IMR-90 (cell line): ENCODE measurements at regions not wholly inside any gene's neighbourhood (a gene's known extent, or its start where the extent isn't known, plus 50 kb on each side); places are given as distances from the start of the nearest gene placed in this dataset.

ENCODE experiments used
- ATAC-seq: fragments of 200-7000 bp; cut with Tn5 transposase; 2 replicates; pipeline ENCODE4 v1.9.1; 2020; ENCODE audit warnings: low read depth, mild to moderate bottlenecking, moderate library complexity
- BruUV-seq: library from RNA; stranded (reverse); fragments of 400-500 nt; replicated peaks from 2 replicates; lab custom pipeline; 2021; lab: Mats Ljungman, UMichigan
- CTCF ChIA-PET: fragments of 300-600 bp; formaldehyde crosslinking; extraction: SDS; loops from one replicate; lab custom pipeline; 2021; ENCODE audit warnings: antibody characterized with exemption; lab: Yijun Ruan, JAX
- POLR2A ChIA-PET: fragments of 300-600 bp; sonication (Branson Sonifier 250); formaldehyde crosslinking; loops from one replicate; lab custom pipeline; 2022; ENCODE audit warnings: antibody characterized with exemption; ENCODE audit not compliant: unreplicated experiment; lab: Charles Lee
- DNase-seq: peaks from one replicate; pipeline ENCODE4 v3.0.0; 2013
- H2AFZ ChIP-seq: replicated peaks from 2 replicates; pipeline ENCODE3; 2013; ENCODE audit warnings: low read length, mild to moderate bottlenecking; ENCODE audit not compliant: poor library complexity
- H2AK5ac ChIP-seq: 2 replicates; pipeline ENCODE4 v1.6.1; 2013; ENCODE audit warnings: low read depth, low read length, inconsistent platforms
- H2AK9ac ChIP-seq: replicated peaks from 2 replicates; pipeline ENCODE3; 2013; ENCODE audit warnings: mild to moderate bottlenecking, low read depth, low read length, moderate library complexity; ENCODE audit not compliant: poor library complexity
- H2BK120ac ChIP-seq: 2 replicates; pipeline ENCODE4 v1.6.1; 2013; ENCODE audit warnings: low read depth, low read length, inconsistent platforms
- H2BK15ac ChIP-seq: 3 replicates; pipeline ENCODE4 v1.6.1; 2013; ENCODE audit warnings: low read depth, low read length, inconsistent platforms
- H2BK20ac ChIP-seq: 2 replicates; pipeline ENCODE4 v1.6.1; 2013; ENCODE audit warnings: low read depth, mild to moderate bottlenecking, inconsistent platforms, low read length, moderate library complexity
- H2BK5ac ChIP-seq: 2 replicates; pipeline ENCODE4 v1.6.1; 2013; ENCODE audit warnings: mild to moderate bottlenecking, low read depth, low read length, inconsistent platforms; ENCODE audit not compliant: poor library complexity, severe bottlenecking
- H3K14ac ChIP-seq: replicated peaks from 2 replicates; pipeline ENCODE4 v1.6.1; 2013; ENCODE audit warnings: low read depth, low read length, inconsistent platforms
- H3K18ac ChIP-seq: 2 replicates; pipeline ENCODE4 v1.6.1; 2013; ENCODE audit warnings: low read depth, low read length, control low read depth
- H3K23ac ChIP-seq: 2 replicates; pipeline ENCODE4 v1.6.1; 2013; ENCODE audit warnings: low read depth, low read length, inconsistent platforms
- H3K27ac ChIP-seq: 2 replicates; pipeline ENCODE4 v1.5.1; 2013; ENCODE audit warnings: mild to moderate bottlenecking, control low read depth, low read length; ENCODE audit not compliant: insufficient read depth
- H3K27me3 ChIP-seq: 2 replicates; pipeline ENCODE4 v1.6.1; 2013; ENCODE audit warnings: low read length; ENCODE audit not compliant: control insufficient read depth, insufficient read depth
- H3K36me3 ChIP-seq: 2 replicates; pipeline ENCODE4 v1.6.1; 2013; ENCODE audit warnings: low read length, mixed read lengths; ENCODE audit not compliant: control insufficient read depth, insufficient read depth
- H3K4ac ChIP-seq: 2 replicates; pipeline ENCODE4 v1.6.1; 2013; ENCODE audit warnings: low read depth, low read length, inconsistent platforms
- H3K4me1 ChIP-seq: 2 replicates; pipeline ENCODE4 v1.6.1; 2013; ENCODE audit warnings: low read length, mixed read lengths; ENCODE audit not compliant: control insufficient read depth, insufficient read depth
- H3K4me2 ChIP-seq: 2 replicates; pipeline ENCODE4 v1.6.1; 2013; ENCODE audit warnings: low read depth, mild to moderate bottlenecking, control low read depth, low read length, moderate library complexity
- H3K4me3 ChIP-seq: 2 replicates; pipeline ENCODE4 v1.5.1; 2013; ENCODE audit warnings: low read depth, mild to moderate bottlenecking, control low read depth, low read length, moderate library complexity; ENCODE audit not compliant: insufficient read depth
- H3K56ac ChIP-seq: 2 replicates; pipeline ENCODE4 v1.6.1; 2013; ENCODE audit warnings: low read length, inconsistent platforms; ENCODE audit not compliant: insufficient read depth; ENCODE audit errors: extremely low read depth
- H3K79me1 ChIP-seq, 2 experiments: 2 replicates each; pipeline ENCODE4 v1.6.1; 2013; ENCODE audit warnings: low read length in 2 of 2, inconsistent platforms in 1 of 2, low read depth in 1 of 2
- H3K9ac ChIP-seq: 2 replicates; pipeline ENCODE4 v1.6.1; 2013; ENCODE audit warnings: low read depth, low read length, control low read depth
- H3K9me1 ChIP-seq: 2 replicates; pipeline ENCODE4 v1.6.1; 2013; ENCODE audit warnings: low read length, inconsistent platforms; ENCODE audit not compliant: insufficient read depth
- H3K9me3 ChIP-seq: 2 replicates; pipeline ENCODE4 v1.6.1; 2013; ENCODE audit warnings: low read length; ENCODE audit not compliant: control insufficient read depth, insufficient read depth
- H4K20me1 ChIP-seq: 2 replicates; pipeline ENCODE4 v1.6.1; 2013; ENCODE audit warnings: low read length, inconsistent platforms; ENCODE audit not compliant: insufficient read depth
- H4K5ac ChIP-seq: 2 replicates; pipeline ENCODE4 v1.6.1; 2013; ENCODE audit warnings: mild to moderate bottlenecking, low read depth, low read length, control low read depth
- H4K8ac ChIP-seq, 2 experiments: 2 replicates each; pipeline ENCODE4 v1.6.1; 2013; ENCODE audit warnings: low read depth in 2 of 2, low read length in 2 of 2, control low read depth in 1 of 2, inconsistent platforms in 1 of 2
- H4K91ac ChIP-seq: 2 replicates; pipeline ENCODE4 v1.6.1; 2013; ENCODE audit warnings: low read depth, low read length, inconsistent platforms; ENCODE audit not compliant: insufficient read depth
- BHLHE40 ChIP-seq: fragments of 150-350 bp; IDR thresholded peaks from 2 replicates; pipeline ENCODE4 v1.6.1; 2016; ENCODE audit warnings: mild to moderate bottlenecking, low read depth, low read length
- CEBPB ChIP-seq: IDR thresholded peaks from 2 replicates; pipeline ENCODE4 v1.6.1; 2012; ENCODE audit warnings: low read depth, low read length, improper control_type of control experiment
- MAFK ChIP-seq: IDR thresholded peaks from 2 replicates; pipeline ENCODE4 v1.6.1; 2012; ENCODE audit warnings: low read depth, low read length, improper control_type of control experiment
- MXI1 ChIP-seq: IDR thresholded peaks from 2 replicates; pipeline ENCODE4 v1.6.1; 2012; ENCODE audit warnings: low read depth, mild to moderate bottlenecking, low read length, moderate library complexity, borderline replicate concordance
- NFE2L2 ChIP-seq: fragments of 150-350 bp; IDR thresholded peaks from 2 replicates; pipeline ENCODE4 v1.6.1; 2016; ENCODE audit warnings: low read depth, mild to moderate bottlenecking, low read length
- RAD21 ChIP-seq: IDR thresholded peaks from 2 replicates; pipeline ENCODE4 v1.6.1; 2012; ENCODE audit warnings: low read length, improper control_type of control experiment
- RCOR1 ChIP-seq: IDR thresholded peaks from 2 replicates; pipeline ENCODE4 v1.6.1; 2012; ENCODE audit warnings: mild to moderate bottlenecking, low read length, improper control_type of control experiment; ENCODE audit not compliant: insufficient replicate concordance
- RFX5 ChIP-seq: IDR thresholded peaks from 2 replicates; pipeline ENCODE4 v1.8.0; 2012; ENCODE audit warnings: low read depth, mild to moderate bottlenecking, low read length, moderate library complexity
- SMC3 ChIP-seq: fragments of 150-350 bp; IDR thresholded peaks from 2 replicates; pipeline ENCODE4 v1.6.1; 2016; ENCODE audit warnings: low read depth, mild to moderate bottlenecking, antibody characterized with exemption, low read length, moderate library complexity
- USF2 ChIP-seq: fragments of 150-350 bp; IDR thresholded peaks from 2 replicates; pipeline ENCODE4 v1.6.1; 2017; ENCODE audit warnings: mild to moderate bottlenecking, antibody characterized with exemption, low read length, low read depth
- WGBS, 2 experiments: methylation state at CpG; one replicate each; pipeline versions ENCODE4 v1.1.5 to v1.1.7; 2013; ENCODE audit warnings: missing lambda C conversion rate in 2 of 2; ENCODE audit not compliant: insufficient read length in 1 of 2; ENCODE audit errors: extremely low coverage in 2 of 2; 5-methylcytosine and 5-hydroxymethylcytosine counted together
- dilution Hi-C: fragments of 300-500 bp; cut with HindIII; formaldehyde crosslinking; loops from one replicate; pipeline ENCODE4 v1.14.3; 2018; ENCODE audit warnings: low sequenced_read_pairs; ENCODE audit not compliant: unreplicated experiment
- in situ Hi-C: fragments of 300-500 bp; cut with MboI; formaldehyde crosslinking; loops from 3 replicates; pipeline ENCODE4 v1.14.3; 2019; ENCODE audit warnings: low sequenced_read_pairs, inconsistent platforms, mixed read lengths
- intact Hi-C: fragments of 100-400 bp; cut with micrococcal nuclease; formaldehyde crosslinking; loops from 2 replicates; pipeline ENCODE4 v1.10.0; 2022

- Histone ChIP-seq H3K4ac (peak overlapping the region; percentile 88), H3K9me1 (peaks cover 1% of the 10 kb centered on the region; the same call in 1 of the 2 replicates), H3K36me3 (no peaks in the 10 kb centered on the region), H4K20me1 (no peaks in the 10 kb centered on the region), H2AFZ (no peak overlapping the region), H3K9me3 (peaks cover 5% of the 10 kb centered on the region; the same call in 1 of the 2 replicates), H3K9ac (peak overlapping the region; percentile 49), H4K91ac (peak overlapping the region; percentile 89), H2AK5ac (peak overlapping the region; percentile 73), H3K27me3 (no peaks in the 10 kb centered on the region), H3K56ac (peak overlapping the region; percentile 89), H3K18ac (peak overlapping the region; percentile 96), H4K8ac (peak overlapping the region; percentile 24 to 92), H2BK20ac (peak overlapping the region; percentile 92), H3K4me2 (peak overlapping the region; percentile 29; the same call in 1 of the 2 replicates), H2BK120ac (peak overlapping the region; percentile 99), H3K79me1 (peaks cover under 1 to 20% of the 10 kb centered on the region in 2 experiments; a peak in 3 of 4 replicates), H3K4me3 (no peak overlapping the region), H2BK5ac (peak overlapping the region; percentile 100), H2AK9ac (no peak overlapping the region), H3K23ac (peak overlapping the region; percentile 79; the same call in 1 of the 2 replicates), H3K4me1 (peaks cover 11% of the 10 kb centered on the region), H3K14ac (peak overlapping the region; percentile 87), H4K5ac (peak overlapping the region; percentile 94), H2BK15ac (peak overlapping the region; percentile 54), H3K27ac (peak overlapping the region; percentile 99)
- in situ Hi-C loops (no loop called here), intact Hi-C loops (loop anchor here (2.0 to 5.0 kb wide), 6 partner anchors 49 to 240 kb away; partner anchors contain the start of gene COL6A3), dilution Hi-C loops (no loop called here)
- TF ChIP-seq NFE2L2 (no peak), MXI1 (no peak), SMC3 (no peak), RFX5 (no peak), RAD21 (no peak), CEBPB (no peak), USF2 (no peak), BHLHE40 (no peak), MAFK (no peak), RCOR1 (no peak)
- BruUV-seq = no TSS peak
- DNase-seq (peak; percentile 52), ATAC-seq (peak; percentile 45)
- ChIA-PET POLR2A (interaction anchor here (0.7 to 1.9 kb wide), 3 partner anchors 51 to 233 kb away, joined by 3 to 6 read pairs (median 3); no protein-coding TSS in a partner anchor), CTCF (interaction anchor here (0.6 to 1.7 kb wide), 5 partner anchors 13 to 299 kb away, joined by 3 to 5 read pairs (median 3); no protein-coding TSS in a partner anchor)
- WGBS, 2 experiments = no CpG with 5 or more reads among the region's 4 CpGs
Measured at GRCh38 chr2:237171881-237172280, 86.2 kb downstream of the COPS8 start.
